GM18498 (cell line): ENCODE measurements at regions not wholly inside any gene's neighbourhood (a gene's known extent, or its start where the extent isn't known, plus 50 kb on each side); places are given as distances from the start of the nearest gene placed in this dataset.
A peak's percentile ranks its signal among the peaks of the same experiment; 100 is the strongest.

ENCODE experiments used
- ATAC-seq: cut with Tn5 transposase; IDR thresholded peaks from one replicate; pipeline ENCODE4 v1.9.1; 2021; ENCODE audit warnings: mild to moderate bottlenecking, moderate library complexity; ENCODE audit not compliant: unreplicated experiment

- ATAC-seq, result no peak
Observed at GRCh38 chr6:105624021-105624420, 221.1 kb upstream of the PREP start.

DNA sequence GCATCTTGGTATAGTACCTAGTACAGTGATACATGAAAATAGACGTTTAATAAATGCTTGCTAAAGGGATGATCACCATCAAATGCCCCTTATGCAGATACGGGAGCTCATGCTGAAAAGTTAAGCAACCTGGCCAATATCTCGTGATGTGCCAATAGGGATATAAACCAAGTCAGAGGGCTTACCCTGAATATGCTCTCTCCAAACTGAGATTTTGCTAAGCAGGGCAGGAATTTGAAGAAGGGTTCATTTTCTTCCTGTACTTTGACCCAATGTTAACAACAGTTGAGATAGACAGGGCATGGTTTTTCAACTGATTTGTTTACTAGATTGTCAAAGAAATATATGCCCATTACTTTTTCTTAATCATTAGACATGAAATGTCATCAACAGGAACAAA lies 219.3 kb upstream of the PREP start:
- ATAC-seq, result no peak

GRCh38 chr6:105621564-105622175 lies 218.8 kb upstream of the PREP start:
- no peak for ATAC-seq

GRCh38 chr6:105620878-105621277 lies 218.0 kb upstream of the PREP start:
- ATAC-seq, result no peak

- ATAC-seq, result no peak
Observed at GRCh38 chr6:105619971-105620741, 217.3 kb upstream of the PREP start.

- ATAC-seq, result no peak
Observed at GRCh38 chr6:105618247-105618646, 215.4 kb upstream of the PREP start.

DNA sequence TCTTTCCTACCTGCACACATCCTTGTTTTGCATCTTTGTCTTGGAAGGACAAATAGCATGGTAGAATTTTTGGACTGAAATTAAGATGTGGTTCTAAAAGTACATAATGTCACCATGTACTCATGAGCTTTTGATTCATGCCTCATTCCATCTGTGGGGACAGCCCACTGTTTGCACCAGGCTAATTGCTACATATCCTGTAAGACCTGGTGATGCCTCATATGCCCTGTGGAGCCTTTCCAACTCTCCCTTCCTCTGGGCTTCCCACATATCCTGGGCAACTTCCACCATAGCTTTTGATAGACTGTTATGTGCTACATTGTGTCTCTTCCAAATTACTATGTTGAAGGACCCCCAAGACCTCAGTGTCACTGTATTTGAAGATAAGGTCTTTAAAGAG lies 213.6 kb upstream of the PREP start:
- no peak for ATAC-seq

DNA sequence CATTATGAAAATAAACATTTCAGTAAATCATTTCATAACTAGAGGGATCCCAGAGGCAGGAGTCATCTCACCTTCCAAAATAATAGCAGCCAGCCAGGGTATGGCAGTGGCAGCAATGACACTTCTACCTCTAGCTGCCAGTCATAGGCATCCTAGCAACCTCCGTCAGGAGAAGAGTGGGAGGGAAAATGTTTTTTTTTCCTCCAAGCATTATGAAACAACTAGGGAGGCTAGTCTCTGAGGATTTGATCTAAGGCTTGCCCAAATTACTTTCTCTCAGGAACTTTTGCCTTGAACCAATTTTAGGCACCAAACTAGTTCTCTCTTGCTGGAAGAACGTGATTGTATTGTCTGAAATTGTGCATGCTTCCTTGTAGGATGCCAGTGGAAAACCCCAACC lies 208.7 kb upstream of the PREP start:
- ATAC-seq, result no peak

GRCh38 chr6:105609375-105609991 lies 206.6 kb upstream of the PREP start:
- ATAC-seq, result no peak

- no peak for ATAC-seq
Observed at GRCh38 chr6:105608711-105609374, 206.0 kb upstream of the PREP start.

DNA sequence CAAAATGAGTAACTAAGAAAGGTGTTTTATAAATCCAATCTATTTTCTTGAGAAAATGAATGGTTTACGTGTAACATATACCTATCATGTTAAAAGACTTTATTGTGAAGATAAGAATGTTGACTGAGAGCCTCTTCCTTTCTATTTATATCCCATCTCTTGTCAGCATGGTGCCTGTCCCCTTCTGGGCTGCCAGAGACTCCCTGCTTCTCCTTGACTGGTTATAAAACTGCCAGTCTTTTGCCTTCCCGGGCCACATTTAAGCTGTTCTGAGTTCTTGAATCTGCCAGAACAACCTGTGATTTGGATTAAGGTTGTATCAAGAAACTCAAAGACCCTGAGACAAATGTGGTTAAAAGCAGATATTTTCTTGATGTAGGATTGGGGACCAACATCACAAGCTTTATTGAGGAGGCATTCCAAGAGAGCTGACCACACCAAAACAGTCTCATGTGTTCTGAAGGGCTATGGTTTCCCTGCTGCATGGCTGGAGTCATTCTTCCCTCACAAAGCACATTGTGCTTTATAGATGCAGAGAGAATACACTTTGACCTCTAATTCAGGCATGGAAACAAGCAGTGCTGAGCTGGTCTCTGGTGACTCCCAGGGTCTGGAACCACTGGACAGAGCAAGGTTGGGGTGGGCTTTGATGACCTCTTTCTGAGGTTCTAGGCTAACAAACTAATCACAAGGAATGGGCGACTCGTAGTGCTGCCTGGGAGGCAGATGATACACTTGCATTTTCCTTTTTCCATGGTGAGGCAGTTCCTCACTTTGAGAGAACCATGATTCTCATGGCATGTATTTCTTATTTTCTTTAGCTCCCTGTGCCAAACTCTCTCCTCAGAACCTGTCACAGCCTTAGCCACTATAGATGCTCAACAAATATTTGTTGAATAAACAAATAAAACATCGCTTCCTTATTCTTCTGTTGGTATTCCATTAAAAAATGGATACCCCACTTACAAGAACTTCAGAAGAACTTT lies 205.0 kb upstream of the PREP start:
- ATAC-seq, result no peak

GRCh38 chr6:105606831-105607463 lies 204.1 kb upstream of the PREP start:
- ATAC-seq, result no peak

GRCh38 chr6:105604587-105604884 lies 201.7 kb upstream of the PREP start:
- no peak for ATAC-seq

DNA sequence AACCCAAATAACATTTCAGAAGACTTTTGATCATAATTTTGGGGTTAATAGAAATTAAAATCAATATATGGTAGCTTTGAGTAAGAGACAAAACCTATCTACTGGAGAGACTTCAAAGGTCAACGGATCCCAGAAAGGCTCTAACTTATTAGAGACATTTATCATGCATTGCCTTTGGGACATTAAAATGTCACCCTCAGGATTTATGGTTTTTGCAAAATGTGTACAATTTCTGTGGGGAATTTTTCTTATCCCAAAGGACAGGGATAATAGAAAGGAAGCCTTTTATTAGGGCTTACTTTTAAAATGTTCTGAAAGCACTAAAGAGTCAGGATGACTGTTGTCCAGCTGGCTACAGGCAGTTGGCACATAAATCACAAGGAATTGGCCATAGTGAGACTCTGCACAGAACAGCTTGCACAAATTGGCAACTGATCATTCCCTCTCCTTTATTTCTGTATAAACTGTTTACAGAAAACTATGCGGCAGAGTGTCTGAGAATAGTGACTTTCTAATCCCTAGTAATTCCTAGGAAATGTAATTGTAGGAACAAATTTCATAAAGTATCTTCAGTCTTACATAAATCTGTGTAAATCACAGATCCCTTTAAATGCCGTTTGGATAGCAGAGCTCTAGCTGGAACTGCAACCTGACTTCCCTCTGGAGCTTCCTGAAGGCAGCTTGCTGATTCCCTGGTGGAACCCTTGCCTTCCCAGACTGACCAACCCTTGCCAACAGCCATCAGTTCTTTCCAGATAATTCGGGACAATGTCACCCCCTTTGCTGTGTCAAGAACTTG lies 201.1 kb upstream of the PREP start:
- no peak for ATAC-seq

GRCh38 chr6:105601541-105602236 lies 198.8 kb upstream of the PREP start:
- peak; percentile 79 for ATAC-seq

DNA sequence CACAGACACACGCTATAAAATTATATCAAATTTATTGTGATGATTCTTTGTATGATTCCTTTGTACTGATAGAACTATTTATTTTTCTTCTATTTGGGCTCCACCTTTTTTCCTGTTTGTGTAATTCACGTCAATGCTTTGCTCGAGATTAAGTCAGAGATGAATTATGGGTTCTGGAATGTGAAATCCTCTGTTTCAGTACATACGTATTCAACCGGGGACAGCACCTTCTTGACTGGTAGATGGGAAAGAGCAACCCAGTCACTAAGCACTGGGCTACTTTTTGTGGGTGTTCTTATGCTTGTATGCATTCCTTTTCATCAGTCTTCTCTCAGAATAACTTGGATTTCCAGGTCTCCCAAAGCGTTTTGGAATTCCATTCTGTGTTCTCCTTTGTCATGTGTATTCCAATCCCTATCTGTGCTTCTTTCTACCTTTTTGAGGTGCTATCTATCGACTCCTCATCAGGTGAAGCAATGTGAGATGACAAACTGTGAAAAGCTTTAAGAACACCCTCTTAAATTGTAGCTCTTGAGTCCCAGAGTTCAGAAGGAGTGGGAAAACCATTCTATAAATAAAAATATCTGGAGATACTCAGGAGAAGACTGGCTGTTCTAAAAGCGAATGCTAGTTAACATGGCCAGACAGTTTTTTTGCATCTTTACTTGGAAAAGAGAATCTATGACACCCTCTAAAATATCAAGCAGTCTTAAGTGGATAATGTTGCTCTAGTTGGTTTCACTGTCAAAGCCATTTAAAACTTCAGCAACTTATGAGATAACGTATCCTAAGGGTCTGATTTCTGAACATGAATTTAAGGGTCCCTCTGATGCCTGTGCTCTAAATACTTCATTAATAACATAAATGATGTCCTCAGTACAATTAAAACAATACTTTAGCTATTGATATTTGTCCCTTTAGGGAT lies 197.7 kb upstream of the PREP start:
- no peak for ATAC-seq

GRCh38 chr6:105598264-105598663 lies 195.4 kb upstream of the PREP start:
- no peak for ATAC-seq

DNA sequence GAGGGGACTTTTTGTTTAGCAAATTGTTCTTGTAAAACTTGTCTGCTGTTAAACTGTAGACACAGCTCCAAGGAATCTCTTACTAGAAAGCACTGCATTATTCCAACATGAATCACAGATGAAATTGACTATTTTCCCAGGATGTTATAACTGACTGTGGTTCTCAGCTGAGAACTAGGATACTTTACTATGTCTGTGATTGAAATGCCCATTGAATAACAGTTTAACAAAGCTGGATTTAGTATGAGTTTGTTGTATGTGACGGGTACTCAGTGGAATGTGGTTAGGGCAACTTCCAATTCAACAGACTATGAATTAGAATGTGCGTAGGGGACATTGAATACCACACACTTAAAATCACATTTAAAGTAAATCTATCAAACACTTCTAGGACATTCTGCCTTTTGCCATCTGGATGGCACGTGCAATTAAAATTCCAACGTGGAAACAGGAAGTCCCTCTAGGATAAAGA lies 193.4 kb upstream of the PREP start:
- ATAC-seq, result no peak
